Mammary epithelial cell (primary cell): ENCODE measurements at regions not wholly inside any gene's neighbourhood (a gene's known extent, or its start where the extent isn't known, plus 50 kb on each side); places are given as distances from the start of the nearest gene placed in this dataset.

Source experiments
- CTCF ChIP-seq, 2 donors: IDR thresholded peaks in 1 of 2; conservative IDR thresholded peaks in 1 of 2; 2 replicates each; pipeline ENCODE4 v1.5.1; 2011 to 2012; ENCODE audit warnings: inconsistent platforms in 2 of 2, low read length in 2 of 2, mild to moderate bottlenecking in 2 of 2, control low read depth in 1 of 2, low read depth in 1 of 2; ENCODE audit not compliant: insufficient read depth in 1 of 2; ENCODE audit errors: extremely low read depth in 1 of 2
- EZH2 ChIP-seq: IDR thresholded peaks from 2 replicates; pipeline ENCODE4 v1.6.1; 2012; ENCODE audit warnings: low read length, inconsistent platforms, borderline replicate concordance

- TF ChIP-seq CTCF (conservative IDR thresholded peaks at IDR 0.05 in 1 of 2, IDR thresholded peaks at IDR 0.05 in 1 of 2; ENCODE audit: extremely low read depth in 1 of 2, insufficient read depth in 1 of 2, low read depth in 1 of 2, low read length in 2 of 2) (no peak), EZH2 (no peak)
These were observed 177.8 kb downstream of the LNPK start for GRCh38 chr2:175824243-175824642.
